NCI-H69 (cell line): ENCODE measurements at regions not wholly inside any gene's neighbourhood (a gene's known extent, or its start where the extent isn't known, plus 50 kb on each side); places are given as distances from the start of the nearest gene placed in this dataset.
"Not testable (repeated sequence)": the region's sequence is repeated elsewhere in the genome, so short reads cannot be mapped to it uniquely, and the experiment has no call there.

Source experiments
- DNase-seq: peaks from one replicate; lab custom pipeline; 2025; lab: John Stamatoyannopoulos, UW

DNA sequence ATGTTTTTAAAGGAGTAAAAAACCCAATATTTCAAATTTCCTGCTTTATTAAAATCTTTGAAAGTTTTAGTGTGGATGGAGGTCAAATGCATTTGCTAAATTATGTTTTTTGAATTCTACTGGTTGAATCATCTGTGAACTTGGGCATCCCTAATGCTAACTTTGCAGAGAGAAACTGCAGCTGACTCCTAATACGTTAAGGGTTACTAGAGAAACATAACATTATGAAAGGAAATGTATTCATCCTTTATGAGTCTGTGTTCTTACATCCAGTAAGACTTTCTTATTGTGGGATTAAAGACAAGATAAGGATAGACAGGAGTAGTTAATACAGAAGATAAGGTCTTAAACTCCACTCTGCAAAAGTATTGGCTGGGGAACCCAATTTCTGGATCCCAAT is 140.6 kb downstream of the FAM124B start:
- no peak for DNase-seq

DNA sequence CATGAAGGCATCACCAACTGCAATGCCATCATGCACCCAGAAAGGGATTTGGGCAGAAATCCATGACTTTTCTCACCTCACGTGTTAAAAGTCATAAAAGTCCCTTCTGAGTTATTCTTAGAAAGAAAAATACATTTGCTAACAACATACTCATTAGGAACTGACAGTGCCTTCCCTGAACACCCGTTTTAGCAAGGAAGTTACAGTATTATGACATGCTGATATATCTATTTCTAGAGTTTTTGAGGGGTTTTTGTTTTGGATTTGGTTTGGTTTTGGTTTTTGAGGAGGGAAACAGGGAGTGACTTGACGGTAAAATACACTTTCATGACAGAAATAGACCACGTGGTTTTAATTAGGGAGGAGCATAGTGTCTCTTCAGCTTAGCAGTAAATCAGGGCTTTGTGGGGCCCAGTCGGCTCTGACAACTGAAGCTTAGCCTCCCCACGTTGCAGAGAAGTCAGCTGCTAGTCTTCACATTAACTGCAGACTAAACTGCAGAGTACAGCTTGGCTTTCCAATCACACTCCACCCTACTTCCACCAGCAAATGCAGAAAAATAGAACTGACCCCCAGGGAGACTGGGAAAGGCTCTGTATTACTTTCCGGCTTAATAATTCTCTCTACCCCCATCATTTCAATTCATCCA is 141.4 kb downstream of the FAM124B start:
- no peak for DNase-seq

DNA sequence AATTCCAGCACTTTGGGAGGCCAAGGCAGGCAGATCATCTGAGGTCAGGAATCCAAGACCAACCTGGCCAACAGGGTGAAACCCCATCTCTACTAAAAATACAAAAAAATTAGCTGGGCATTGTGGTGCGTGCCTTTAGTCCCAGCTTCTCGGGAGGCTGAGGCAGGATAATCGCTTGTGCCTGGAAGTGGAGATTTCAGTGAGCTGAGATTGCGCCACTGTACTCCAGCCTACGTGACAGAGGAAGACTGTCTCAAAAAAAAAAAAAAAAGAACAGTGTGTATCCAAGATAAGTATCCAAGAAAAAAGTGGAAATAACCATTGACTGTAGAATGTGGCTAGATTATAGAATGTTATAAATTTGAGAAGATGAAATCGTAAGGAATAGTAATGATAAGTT is 142.1 kb downstream of the FAM124B start:
- no peak for DNase-seq

DNA sequence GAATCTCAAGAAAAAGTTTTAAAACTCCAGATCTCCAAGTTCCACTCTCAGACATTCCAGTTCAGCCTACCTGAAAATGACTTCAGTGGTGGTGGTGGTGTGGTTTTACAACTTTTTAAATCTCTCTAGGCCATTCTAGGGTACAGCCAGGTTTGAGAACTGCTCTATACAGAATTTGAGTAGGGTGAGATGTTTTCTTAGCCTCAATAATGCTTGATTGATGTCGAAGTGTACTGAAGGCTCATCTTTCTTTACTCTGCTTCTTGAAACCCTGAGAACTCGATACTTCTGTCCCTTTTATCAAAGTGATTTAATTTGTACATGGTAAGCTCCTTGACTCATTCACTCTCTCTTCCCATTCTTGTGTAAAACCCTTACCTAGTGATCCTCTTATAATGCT is 143.8 kb downstream of the FAM124B start:
- DNase-seq, result no peak

DNA sequence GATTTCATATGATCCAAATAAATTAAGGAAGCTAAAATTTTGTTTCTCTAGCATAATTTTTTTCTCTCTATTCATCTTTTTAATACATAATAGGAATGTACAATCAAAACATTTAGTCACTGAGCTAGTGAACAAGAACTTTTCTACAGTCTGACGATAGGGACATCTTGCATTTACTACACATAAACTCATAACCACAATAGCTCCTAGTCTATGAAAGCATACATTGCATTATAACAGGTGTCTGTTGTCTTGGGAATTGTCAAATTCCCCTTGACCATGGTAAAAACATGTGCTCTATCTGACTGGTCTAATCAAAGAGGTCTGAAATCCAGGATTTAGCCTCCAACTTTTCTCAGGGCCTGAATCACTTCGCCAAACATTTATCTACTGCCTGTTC is 144.8 kb downstream of the FAM124B start:
- no peak for DNase-seq

- DNase-seq, result no peak
These were observed 148.4 kb downstream of the FAM124B start for GRCh38 chr2:224253464-224253863.

- no peak for DNase-seq
These were observed 149.3 kb downstream of the FAM124B start for GRCh38 chr2:224252631-224253030.

DNA sequence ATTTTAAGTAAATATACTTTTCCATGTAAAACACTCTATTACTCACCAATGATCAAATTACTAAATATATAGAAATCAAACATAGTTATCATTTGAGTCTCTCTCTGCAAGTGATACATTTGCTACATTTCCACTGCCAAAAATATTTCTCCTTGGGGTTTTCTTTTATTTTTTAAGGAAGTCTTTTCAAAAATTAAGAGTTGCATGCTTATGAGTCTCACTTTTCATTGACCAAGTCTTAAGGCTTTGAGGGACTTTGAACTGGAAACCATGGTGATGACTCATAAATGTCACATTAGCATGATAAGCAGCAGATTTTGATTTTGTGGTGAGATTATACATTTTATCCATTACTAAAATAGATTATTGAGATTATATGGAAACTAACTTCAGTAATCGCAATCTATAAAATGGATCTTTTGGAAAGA is 152.9 kb downstream of the FAM124B start:
- DNase-seq, result no peak

GRCh38 chr2:224242561-224242960 is 159.3 kb downstream of the FAM124B start:
- DNase-seq, result no peak

DNA sequence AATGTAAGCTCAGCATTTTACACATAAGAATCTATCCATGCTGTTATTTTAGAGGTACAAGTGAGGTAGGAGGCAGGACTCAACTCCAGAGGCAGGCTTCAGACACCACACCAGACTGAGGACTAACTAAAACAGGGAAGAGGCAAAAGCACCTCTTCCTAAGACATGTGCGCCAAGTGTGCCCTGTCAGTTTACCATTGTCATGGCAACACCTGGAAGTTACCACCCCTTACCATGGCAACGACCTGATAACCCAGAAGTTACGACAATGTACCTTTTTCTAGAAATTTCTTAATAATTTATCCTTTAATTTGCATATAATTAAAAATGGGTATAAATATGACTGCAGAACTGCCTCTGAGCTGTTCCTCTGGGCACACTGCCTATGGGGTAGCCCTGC is 160.1 kb downstream of the FAM124B start:
- no peak for DNase-seq

DNA sequence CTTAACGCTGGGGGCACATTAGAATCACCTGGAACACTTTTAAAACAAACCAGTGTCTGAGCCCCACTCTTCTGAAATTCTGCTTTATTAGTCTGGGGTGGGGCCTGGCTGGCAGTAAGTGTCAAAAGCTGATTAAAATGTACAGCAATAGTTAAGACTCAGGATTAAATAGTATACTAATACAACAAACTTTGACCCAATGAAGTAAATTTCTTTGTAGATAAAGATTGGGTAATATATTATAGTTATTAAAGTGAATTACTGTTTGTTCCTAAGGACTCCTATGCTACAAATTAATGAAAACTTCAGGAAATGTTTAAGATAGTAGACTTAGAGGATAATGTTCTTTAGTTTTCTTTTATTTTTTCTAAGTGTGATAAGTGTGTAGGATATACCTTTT is 160.9 kb downstream of the FAM124B start:
- DNase-seq, result no peak

DNA sequence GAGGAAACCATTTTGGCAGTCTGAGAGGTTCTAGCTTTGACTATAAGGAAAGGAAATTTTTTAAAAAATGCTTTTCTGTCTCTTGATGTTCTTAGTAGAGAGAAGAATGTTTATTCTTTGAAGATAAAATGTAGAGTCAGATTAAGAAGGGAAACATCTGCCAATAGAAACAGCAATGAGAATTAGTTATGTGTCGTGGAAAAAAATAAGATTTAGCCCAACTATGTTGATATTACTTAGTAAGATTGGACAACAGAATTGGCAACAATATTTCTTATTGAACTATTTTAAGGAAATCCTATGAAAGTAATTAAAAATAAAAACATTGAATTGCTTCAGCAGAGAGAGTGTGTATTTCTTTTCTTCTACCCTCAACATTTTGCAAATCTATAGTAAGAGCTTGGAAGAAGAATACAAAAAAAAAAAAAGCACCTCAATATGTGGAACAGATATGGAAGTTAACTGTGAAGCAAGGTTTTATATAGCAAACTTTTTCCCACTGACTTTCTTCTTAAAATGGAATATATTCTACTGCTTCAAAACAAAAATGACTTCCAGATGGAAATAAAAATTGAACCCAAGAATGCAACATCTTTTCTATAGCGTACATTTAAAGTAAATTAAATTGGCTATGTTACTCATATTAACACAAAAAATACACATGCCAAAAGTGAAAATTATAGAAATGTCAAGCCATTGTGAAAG is 177.9 kb downstream of the FAM124B start:
- no peak for DNase-seq

GRCh38 chr2:224222974-224223373 is 178.9 kb downstream of the FAM124B start:
- DNase-seq, result no peak

DNA sequence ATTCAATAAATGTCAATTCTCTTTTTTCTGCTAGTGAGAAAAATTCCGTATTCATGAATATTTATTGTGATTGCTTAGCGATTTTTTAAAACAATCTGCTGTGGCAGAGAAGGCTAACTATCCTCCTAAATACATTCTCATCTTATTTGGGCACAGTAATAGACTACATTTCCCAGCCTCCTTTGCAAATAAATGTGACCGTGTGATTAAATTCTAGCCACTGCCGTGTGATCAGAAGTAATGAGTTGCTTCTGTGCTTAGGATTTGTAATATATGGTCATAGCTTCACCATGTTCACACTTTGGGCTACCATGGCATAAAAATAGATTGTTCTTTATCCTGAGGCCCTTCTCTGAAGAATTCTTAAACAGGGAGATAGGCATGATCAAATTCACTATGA is 179.6 kb downstream of the FAM124B start:
- DNase-seq, result no peak

DNA sequence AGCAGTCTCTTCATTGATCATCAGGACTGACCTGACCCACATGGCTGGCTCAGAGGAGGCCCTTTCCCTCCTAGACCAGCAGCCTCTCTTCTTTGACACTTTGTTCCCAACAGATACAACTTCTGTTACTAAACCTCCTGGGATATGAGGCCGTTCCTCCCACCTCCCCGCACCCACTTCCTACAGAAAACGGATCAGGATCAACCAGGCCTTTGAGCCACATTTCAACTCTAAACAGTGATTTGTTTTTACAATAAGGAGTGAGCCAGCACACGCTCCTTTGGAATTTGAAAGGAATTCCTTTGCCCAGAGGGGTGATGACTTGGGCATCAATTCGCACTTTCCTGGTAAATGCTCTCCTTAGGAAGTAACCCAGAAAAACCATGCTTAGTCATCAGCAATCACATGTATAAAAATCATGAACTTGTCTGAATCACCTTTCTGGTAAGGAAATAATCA is 180.4 kb downstream of the FAM124B start:
- no peak for DNase-seq

DNA sequence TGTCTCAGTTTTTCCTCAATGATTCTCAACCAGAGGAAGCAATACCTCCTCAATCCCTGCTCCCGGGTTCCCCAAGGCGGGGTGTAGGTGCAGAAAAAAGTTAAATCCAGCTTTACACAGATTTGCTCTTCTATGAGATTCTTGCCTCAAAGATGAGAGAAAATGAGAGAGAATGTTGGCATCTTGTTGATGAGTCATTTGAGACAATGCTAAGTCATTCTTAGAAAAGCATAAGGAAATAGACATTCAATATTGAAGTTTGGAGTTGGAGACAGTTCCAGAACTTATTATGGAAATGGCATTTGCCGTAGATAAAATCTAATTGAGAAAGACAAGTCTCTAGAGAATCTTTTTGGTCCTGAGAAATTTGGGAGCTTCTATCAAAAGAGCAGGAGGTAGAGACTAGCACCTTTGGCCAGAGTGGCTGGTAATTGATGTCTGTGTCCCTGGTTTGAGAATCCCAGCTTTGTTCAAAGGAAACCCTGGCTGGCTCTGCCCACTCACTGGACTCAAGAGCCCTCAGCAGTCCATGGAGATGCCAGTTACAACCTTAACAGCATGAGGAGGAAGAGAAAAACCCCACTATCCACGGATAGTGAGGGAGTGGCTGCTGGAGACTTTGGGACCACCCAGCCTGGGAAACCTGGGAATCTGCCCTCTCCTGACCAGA is 181.2 kb downstream of the FAM124B start:
- no peak for DNase-seq

DNA sequence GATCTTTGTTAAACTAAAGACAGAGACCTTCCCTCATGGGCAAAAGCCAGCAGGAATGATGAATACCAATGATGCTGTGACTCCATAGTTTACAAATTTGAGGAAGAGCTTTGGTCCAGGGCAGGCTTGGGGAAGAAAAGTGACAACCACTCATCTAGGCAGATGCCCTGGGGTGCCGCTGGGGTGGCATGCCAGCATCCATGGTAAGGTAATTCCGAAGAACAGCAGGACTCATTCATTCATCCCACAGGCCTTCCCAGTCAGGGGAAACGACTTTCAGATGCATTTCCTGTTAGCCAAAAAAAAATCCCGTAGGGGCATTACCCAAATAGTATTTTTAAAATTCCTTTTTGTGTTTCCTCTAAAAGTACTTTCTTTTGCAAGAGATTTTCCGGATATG is 180.7 kb upstream of the SERPINE2 start:
- DNase-seq, result no peak

DNA sequence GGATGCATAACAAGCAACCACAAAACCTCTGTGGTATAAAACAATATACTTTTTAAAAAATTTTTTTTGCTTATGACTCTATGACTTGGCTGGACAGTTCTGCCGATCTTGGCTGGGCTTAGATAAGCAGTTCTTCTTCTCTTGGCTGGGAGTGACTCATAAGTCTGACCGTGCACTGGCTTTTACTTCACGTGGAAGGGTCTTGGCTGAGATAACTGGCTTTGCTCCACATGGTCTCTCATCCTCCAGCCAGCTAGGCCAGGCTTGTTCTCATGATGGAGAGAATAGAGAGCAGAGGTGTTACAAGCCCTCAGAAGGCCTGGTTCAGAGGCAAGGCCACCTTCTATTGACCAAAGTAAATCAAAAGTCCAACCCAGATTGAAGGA is 178.9 kb upstream of the SERPINE2 start:
- no peak for DNase-seq

DNA sequence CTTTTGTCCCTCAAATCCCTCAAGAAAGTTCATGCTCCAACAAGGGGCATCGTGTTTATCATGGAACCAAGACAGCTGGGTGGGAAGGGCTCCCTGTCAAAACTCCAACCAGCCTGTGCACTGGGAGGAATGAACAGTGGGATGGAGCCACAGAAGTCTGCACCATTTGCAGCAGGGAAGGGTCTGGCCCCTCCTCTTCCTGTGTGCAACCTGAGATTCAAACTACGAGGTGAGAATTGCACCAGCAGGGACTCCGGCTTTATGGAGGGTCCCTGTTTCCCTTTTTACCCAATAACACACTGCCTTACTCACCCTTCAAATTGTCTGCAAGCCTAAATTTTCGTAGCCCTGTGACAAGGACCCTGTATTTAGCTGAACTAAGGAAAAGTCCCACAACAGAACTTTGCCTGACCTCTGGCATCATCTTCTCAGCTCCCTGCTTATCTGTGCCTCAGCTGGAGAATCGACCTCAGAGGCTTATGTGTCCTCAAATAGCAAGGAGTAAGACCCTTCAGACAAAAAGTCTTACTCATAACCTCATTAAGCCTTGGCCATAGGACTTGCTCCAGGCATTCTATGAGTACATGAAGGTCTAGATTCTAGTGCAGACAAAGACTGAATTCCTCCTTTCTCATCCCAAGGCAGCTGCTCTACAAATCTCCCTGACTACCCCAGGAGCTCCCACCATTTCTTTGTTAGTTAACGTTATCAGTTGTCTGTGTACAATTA is 178.3 kb upstream of the SERPINE2 start:
- no peak for DNase-seq

GRCh38 chr2:224215611-224216010 is 176.5 kb upstream of the SERPINE2 start:
- DNase-seq, result not testable (repeated sequence)

- no peak for DNase-seq
These were observed 174.3 kb upstream of the SERPINE2 start for GRCh38 chr2:224213396-224213795.

- DNase-seq, result no peak
These were observed 172.7 kb upstream of the SERPINE2 start for GRCh38 chr2:224211791-224212190.

GRCh38 chr2:224211181-224211480 is 172.0 kb upstream of the SERPINE2 start:
- no peak for DNase-seq
